Mammary epithelial cell (primary cell): ENCODE measurements at regions not wholly inside any gene's neighbourhood (a gene's known extent, or its start where the extent isn't known, plus 50 kb on each side); places are given as distances from the start of the nearest gene placed in this dataset.

Source experiments
- CTCF ChIP-seq, 2 donors: IDR thresholded peaks in 1 of 2; conservative IDR thresholded peaks in 1 of 2; 2 replicates each; pipeline ENCODE4 v1.5.1; 2011 to 2012; ENCODE audit warnings: inconsistent platforms in 2 of 2, low read length in 2 of 2, mild to moderate bottlenecking in 2 of 2, control low read depth in 1 of 2, low read depth in 1 of 2; ENCODE audit not compliant: insufficient read depth in 1 of 2; ENCODE audit errors: extremely low read depth in 1 of 2
- EZH2 ChIP-seq: IDR thresholded peaks from 2 replicates; pipeline ENCODE4 v1.6.1; 2012; ENCODE audit warnings: low read length, inconsistent platforms, borderline replicate concordance

GRCh38 chr2:8238521-8239230, 443.2 kb upstream of the ID2 start:
- TF ChIP-seq CTCF (conservative IDR thresholded peaks at IDR 0.05 in 1 of 2, IDR thresholded peaks at IDR 0.05 in 1 of 2; ENCODE audit: extremely low read depth in 1 of 2, insufficient read depth in 1 of 2, low read depth in 1 of 2, low read length in 2 of 2) (no peak), EZH2 (no peak)
